ENCODE measurements at regions not wholly inside any gene's neighbourhood (a gene's known extent, or its start where the extent isn't known, plus 50 kb on each side); places are given as distances from the start of the nearest gene placed in this dataset.

DNA sequence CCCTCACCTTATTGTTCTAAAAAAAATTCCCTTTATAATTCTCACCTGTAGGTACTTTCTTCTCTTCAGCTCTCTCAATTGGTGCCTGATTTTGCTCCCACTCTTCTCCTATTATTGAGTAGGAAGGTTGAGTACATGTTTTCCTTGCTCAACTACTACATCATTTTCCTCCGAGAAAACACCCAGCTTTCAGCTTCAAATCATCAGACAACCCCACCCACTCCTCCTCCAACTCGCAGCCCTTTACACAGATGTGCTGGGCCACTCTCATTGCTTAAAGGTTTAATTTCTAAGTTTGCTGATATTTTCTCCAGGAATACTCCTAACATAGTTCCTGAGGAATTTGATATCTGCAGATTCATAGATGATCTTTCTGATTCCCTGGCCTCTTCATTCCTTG, 734.4 kb upstream of the ZEB2 start:
- no peaks in the 10 kb centered on the region for H3K9me3 Mint-ChIP-seq
- H3K27ac Mint-ChIP-seq: no peak overlapping the region
- H3K4me3 Mint-ChIP-seq: no peak overlapping the region
- no peaks in the 10 kb centered on the region for H3K27me3 Mint-ChIP-seq (ENCODE audit: low read depth)
- H3K4me1 Mint-ChIP-seq: peaks cover 6% of the 10 kb centered on the region
- H3K36me3 Mint-ChIP-seq (ENCODE audit: low read depth): no peaks in the 10 kb centered on the region
- TF ChIP-seq, protein P1, sequence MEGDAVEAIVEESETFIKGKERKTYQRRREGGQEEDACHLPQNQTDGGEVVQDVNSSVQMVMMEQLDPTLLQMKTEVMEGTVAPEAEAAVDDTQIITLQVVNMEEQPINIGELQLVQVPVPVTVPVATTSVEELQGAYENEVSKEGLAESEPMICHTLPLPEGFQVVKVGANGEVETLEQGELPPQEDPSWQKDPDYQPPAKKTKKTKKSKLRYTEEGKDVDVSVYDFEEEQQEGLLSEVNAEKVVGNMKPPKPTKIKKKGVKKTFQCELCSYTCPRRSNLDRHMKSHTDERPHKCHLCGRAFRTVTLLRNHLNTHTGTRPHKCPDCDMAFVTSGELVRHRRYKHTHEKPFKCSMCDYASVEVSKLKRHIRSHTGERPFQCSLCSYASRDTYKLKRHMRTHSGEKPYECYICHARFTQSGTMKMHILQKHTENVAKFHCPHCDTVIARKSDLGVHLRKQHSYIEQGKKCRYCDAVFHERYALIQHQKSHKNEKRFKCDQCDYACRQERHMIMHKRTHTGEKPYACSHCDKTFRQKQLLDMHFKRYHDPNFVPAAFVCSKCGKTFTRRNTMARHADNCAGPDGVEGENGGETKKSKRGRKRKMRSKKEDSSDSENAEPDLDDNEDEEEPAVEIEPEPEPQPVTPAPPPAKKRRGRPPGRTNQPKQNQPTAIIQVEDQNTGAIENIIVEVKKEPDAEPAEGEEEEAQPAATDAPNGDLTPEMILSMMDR (IDR thresholded peaks at IDR 0.05; ENCODE audit: unreplicated experiment in 3 of 3): no peak

DNA sequence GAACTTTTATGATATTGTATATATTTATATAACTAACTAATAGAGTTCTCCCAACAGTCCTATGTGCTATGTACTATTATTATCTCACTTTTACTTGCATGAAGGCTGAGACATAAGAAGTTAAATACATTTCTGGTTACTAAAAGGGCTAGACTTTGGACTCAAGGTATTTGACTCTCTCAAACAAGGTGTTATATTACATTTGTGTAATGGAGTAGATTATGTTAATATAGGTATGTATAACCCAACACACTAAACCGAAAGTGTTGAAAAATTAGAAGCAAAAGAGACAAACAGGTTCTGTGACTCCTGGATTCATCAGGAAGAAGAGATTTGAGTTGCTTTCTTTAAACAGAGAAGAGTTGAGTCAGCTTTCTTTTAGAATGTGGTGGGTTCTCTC, 733.6 kb upstream of the ZEB2 start:
- Mint-ChIP-seq H3K4me1 (peaks cover 6% of the 10 kb centered on the region), H3K4me3 (no peak overlapping the region), H3K9me3 (no peaks in the 10 kb centered on the region), H3K27ac (no peak overlapping the region), H3K27me3 (ENCODE audit: low read depth) (no peaks in the 10 kb centered on the region), H3K36me3 (ENCODE audit: low read depth) (no peaks in the 10 kb centered on the region)
- TF ChIP-seq, protein P1 (IDR thresholded peaks at IDR 0.05; ENCODE audit: unreplicated experiment in 3 of 3): no peak

DNA sequence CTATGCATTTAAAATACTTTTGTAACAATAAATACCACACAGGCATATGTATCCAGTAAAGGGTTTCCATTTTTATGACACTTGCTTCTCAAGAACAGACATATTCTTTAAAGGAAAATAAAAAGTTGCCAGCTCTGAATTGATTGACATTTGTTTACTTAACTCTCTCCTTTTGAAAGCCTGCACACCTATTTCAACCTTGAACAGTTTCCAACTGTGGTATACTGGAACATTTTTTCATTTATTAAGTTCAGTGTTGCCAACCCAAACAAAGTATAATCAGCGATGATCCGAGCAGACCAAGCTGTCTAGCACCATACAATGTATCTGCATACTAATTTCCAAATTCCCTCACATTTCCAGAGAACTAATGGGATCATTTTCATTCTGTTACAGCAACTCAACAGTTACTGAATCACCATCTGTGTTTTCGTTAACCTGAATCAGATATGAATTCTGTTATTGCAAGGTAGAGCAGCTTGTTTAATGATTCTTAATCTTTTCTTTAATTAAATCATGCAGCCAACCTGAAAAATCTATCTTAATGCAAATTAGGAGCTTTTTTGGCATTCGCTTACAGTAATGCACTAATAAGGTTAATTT, 725.5 kb upstream of the ZEB2 start:
- Mint-ChIP-seq H3K27me3 (ENCODE audit: low read depth) (no peaks in the 10 kb centered on the region), H3K27ac (no peak overlapping the region), H3K36me3 (ENCODE audit: low read depth) (no peaks in the 10 kb centered on the region), H3K4me1 (no peaks in the 10 kb centered on the region), H3K9me3 (no peaks in the 10 kb centered on the region), H3K4me3 (no peak overlapping the region)
- TF ChIP-seq, protein P1 (IDR thresholded peaks at IDR 0.05; ENCODE audit: unreplicated experiment in 3 of 3): no peak

DNA sequence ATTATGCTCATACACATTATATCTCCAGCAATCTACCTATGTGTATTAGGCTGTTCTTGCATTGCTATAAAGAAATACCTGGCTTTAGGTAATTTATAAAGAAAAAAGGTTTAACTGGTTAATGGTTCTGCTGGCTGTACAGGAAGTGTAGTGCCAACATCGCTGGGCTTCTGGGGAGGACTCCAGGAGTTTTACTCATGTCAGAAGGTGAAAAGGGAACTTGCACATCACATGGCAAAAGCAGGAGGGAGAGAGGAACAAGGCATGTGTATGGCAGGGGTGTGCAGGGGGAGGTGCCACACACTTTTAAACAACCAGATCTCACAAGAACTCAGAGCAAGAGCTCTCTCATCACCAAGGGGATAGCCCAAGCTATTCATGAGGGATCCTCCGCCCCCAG, 715.4 kb upstream of the ZEB2 start:
- TF ChIP-seq, protein P1 (IDR thresholded peaks at IDR 0.05; ENCODE audit: unreplicated experiment in 3 of 3): no peak
- no peaks in the 10 kb centered on the region for H3K36me3 Mint-ChIP-seq (ENCODE audit: low read depth)
- H3K27ac Mint-ChIP-seq: no peak overlapping the region
- no peaks in the 10 kb centered on the region for H3K27me3 Mint-ChIP-seq (ENCODE audit: low read depth)
- H3K4me1 Mint-ChIP-seq: no peaks in the 10 kb centered on the region
- no peaks in the 10 kb centered on the region for H3K9me3 Mint-ChIP-seq
- H3K4me3 Mint-ChIP-seq: no peak overlapping the region

DNA sequence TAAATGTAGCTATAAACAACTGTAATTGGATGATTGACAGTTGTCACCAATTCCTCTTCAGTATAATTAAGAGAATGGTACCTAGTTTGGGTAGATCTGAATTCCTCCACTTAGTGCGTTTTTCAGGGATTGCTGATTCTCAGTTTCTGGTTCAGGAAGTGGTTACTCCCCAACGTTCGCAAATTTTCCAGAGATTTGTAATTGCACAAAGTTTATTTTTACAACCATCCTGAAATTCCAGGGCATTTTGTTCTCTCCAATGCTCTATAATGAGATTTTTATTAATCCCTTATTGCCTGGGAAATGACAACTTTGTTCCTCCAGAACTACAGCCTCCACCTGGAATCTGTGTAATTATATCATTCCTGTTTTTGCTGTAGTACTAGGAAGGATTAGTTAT, 710.6 kb upstream of the ZEB2 start:
- Mint-ChIP-seq H3K4me1 (peaks cover 13% of the 10 kb centered on the region), H3K4me3 (no peak overlapping the region), H3K36me3 (ENCODE audit: low read depth) (no peaks in the 10 kb centered on the region), H3K27me3 (ENCODE audit: low read depth) (no peaks in the 10 kb centered on the region), H3K9me3 (no peaks in the 10 kb centered on the region), H3K27ac (no peak overlapping the region)
- TF ChIP-seq, protein P1 (IDR thresholded peaks at IDR 0.05; ENCODE audit: unreplicated experiment in 3 of 3): no peak

DNA sequence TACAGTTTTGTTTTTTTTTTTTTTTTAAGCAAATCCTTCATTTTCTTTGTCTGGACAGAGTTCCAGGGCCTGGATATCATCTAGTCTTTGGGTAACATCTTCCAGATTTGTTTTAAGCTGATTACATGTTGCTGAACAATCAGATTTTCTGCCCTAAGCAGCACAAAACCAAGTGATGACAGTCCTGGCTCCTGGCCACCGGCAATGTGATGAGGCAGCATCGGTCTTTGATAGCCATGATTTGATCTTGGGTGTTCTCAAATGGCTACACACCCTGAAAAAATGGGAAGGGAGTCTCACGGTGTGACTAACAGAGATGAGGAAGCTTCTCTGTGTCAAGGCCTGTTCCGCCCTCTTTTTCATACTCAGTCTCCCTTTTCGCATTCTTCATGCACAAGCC, 708.6 kb upstream of the ZEB2 start:
- peaks cover 13% of the 10 kb centered on the region for H3K4me1 Mint-ChIP-seq
- TF ChIP-seq, protein P1 (IDR thresholded peaks at IDR 0.05; ENCODE audit: unreplicated experiment in 3 of 3): no peak

More for the DNA sequence above, 708.6 kb upstream of the ZEB2 start:
- Mint-ChIP-seq H3K4me3 (no peak overlapping the region), H3K27ac (peak overlapping the region in 1 of 3 experiments; percentile 23), H3K36me3 (ENCODE audit: low read depth) (no peaks in the 10 kb centered on the region), H3K27me3 (ENCODE audit: low read depth) (no peaks in the 10 kb centered on the region), H3K9me3 (no peaks in the 10 kb centered on the region)
